ENCODE measurements at regions not wholly inside any gene's neighbourhood (a gene's known extent, or its start where the extent isn't known, plus 50 kb on each side); places are given as distances from the start of the nearest gene placed in this dataset.

DNA sequence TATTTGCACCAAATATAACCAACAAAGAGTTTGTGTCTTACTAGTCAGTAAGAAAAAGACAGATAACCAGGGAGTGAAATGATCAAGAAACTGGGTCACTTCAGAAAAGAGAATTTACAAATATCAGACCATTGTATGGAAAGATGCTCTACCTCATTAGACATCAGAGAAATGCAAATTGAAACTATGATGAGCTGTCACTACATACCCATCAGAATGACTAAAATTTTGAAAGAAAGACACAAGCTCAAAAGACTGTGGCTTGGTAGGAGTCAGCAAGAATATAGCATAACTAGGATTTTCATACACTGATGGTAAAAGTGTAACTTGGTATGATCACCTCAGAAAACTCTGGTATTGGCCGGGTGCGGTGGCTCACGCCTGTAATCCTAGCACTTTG lies 247.2 kb downstream of the BMP4 start:
- Mint-ChIP-seq H3K4me3 (ENCODE audit: low read depth) (no peak overlapping the region), H3K36me3 (ENCODE audit: low read depth) (no peaks in the 10 kb centered on the region), H3K9me3 (peaks cover 4% of the 10 kb centered on the region), H3K27ac (no peak overlapping the region), H3K4me1 (ENCODE audit: low read depth) (no peaks in the 10 kb centered on the region), H3K27me3 (ENCODE audit: low read depth) (no peaks in the 10 kb centered on the region)
- intact Hi-C loops (cut with micrococcal nuclease), result no loop called here
- no peak for DNase-seq (ENCODE audit: low spot score)

DNA sequence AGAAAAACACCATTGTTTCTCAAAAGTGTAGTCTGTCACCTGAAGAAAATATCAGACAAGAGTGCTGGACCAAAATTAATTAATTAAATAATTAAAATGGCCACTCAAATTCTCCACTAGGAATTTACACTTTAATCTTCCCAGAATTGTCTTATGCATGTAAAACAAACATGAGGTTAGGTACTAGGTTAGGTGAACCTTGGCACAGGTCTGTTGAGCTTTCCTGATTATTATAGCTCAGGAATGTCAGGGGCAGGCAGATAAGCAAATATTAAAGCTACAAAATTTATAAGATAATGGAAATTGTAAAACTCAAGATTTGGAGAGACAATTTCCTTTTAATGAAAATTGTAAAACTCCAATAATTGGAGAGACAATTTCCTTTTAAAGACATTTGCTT lies 253.2 kb downstream of the BMP4 start:
- no peak overlapping the region for H3K4me3 Mint-ChIP-seq (ENCODE audit: low read depth)
- no peaks in the 10 kb centered on the region for H3K36me3 Mint-ChIP-seq (ENCODE audit: low read depth)
- no peaks in the 10 kb centered on the region for H3K27me3 Mint-ChIP-seq (ENCODE audit: low read depth)
- H3K27ac Mint-ChIP-seq, result no peak overlapping the region
- intact Hi-C loops (cut with micrococcal nuclease), result no loop called here
- no peaks in the 10 kb centered on the region for H3K4me1 Mint-ChIP-seq (ENCODE audit: low read depth)
- no peak for DNase-seq (ENCODE audit: low spot score)
- peaks cover 4% of the 10 kb centered on the region for H3K9me3 Mint-ChIP-seq

DNA sequence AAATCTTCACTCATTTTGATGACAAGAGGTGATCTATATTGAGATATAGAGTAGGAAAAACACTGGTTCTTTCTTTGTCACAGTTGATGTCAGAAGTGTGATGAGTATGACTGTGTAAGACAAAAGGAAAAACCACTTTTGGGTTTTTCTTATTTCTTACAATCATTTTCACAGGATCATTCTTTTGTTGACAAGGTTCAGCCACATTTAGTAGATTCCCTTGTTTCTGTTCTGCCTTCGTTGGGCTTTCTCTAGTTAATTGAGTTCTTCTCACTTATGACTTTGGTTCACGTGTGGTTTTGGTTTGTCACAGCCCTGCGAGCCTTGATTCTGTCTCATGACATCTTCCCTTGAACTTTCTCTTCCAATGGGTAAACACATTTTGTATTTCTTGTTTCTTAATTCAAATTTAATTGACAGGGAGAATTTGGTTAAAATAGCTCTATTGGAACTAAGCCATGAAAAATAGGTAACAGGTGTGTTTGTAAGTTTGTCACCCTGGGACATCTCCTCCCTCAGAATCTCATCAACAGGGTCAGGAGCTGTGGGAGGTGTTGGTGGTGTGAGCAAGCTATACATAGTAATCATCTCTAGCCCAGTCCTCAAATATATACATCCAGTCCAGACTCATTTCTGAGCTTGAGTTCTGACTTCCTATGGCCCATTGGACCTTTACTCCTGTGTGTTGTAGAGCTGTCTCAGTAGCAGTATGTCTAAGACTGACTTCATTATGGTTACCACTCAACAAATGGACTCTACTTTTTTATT lies 255.3 kb downstream of the BMP4 start:
- Mint-ChIP-seq H3K9me3 (no peaks in the 10 kb centered on the region), H3K36me3 (ENCODE audit: low read depth) (no peaks in the 10 kb centered on the region), H3K4me1 (ENCODE audit: low read depth) (no peaks in the 10 kb centered on the region), H3K27ac (no peak overlapping the region), H3K4me3 (ENCODE audit: low read depth) (no peak overlapping the region), H3K27me3 (ENCODE audit: low read depth) (no peaks in the 10 kb centered on the region)
- intact Hi-C loops (cut with micrococcal nuclease), result no loop called here
- no peak for DNase-seq (ENCODE audit: low spot score)

DNA sequence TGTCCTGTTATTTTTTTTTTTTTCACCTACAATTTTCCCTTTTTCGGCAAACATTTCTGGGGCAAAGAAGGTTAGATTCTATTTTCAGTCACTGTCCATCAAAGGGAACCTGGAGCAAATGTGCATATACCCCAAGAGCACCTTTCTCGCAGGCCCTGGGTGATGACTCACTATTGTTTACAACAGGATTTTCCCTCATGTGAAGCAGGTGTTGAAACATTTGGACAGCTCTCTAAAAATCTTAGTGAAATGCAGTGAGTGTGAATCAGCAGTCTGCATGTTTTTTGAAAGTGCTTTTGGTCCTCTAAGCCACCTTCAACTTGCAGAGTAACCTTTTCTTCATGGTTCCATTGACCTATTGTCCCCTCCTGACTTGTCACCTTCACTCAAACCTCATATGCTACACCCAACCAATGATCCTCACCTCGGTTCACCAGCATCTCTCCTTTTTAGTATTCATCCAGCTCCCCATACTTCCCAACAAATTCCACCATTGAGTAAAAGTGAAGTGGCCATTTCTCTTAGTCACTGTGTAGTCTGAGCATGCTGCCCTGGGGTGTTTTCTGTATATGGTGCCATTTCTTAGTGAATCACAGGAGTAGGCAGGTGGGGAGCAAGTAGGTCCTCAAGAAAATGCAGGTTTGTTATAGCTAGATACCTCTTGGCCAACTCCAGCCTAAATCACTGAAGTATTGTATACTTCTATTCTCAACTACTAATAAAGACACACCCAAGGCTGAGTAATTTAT lies 260.2 kb downstream of the BMP4 start:
- no peaks in the 10 kb centered on the region for H3K9me3 Mint-ChIP-seq
- H3K27ac Mint-ChIP-seq, result no peak overlapping the region
- H3K4me3 Mint-ChIP-seq (ENCODE audit: low read depth), result no peak overlapping the region
- intact Hi-C loops (cut with micrococcal nuclease), result no loop called here
- no peak for DNase-seq (ENCODE audit: low spot score)
- no peaks in the 10 kb centered on the region for H3K36me3 Mint-ChIP-seq (ENCODE audit: low read depth)
- no peaks in the 10 kb centered on the region for H3K27me3 Mint-ChIP-seq (ENCODE audit: low read depth)
- H3K4me1 Mint-ChIP-seq (ENCODE audit: low read depth), result no peaks in the 10 kb centered on the region

DNA sequence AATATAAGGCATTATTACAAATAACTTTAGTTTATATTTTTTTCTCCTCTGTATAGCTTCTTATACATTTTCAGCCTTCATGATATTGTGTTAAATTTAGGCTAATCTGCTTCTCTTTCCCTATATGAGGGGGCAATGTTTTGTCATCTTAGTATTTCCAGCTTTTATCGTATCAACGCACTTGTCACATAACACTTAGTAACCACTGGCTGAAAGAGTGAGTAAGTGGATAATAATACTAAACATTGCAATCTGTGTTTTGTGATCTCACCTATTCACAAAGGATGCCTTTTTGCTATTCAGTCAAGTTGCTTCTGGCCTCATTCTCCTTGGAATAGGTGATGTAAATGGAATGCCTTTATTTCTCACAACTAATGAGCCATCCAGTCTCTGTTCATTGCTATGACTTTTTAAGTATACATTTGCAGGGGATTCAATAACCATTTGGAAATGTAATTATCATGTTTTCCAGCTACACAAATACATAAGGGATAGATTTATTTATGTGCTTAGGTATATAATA lies 260.9 kb downstream of the BMP4 start:
- H3K4me3 Mint-ChIP-seq (ENCODE audit: low read depth), result no peak overlapping the region
- intact Hi-C loops (cut with micrococcal nuclease), result no loop called here
- no peaks in the 10 kb centered on the region for H3K9me3 Mint-ChIP-seq
- H3K27me3 Mint-ChIP-seq (ENCODE audit: low read depth), result no peaks in the 10 kb centered on the region
- H3K36me3 Mint-ChIP-seq (ENCODE audit: low read depth), result no peaks in the 10 kb centered on the region
- no peak for DNase-seq (ENCODE audit: low spot score)
- H3K27ac Mint-ChIP-seq, result no peak overlapping the region
- H3K4me1 Mint-ChIP-seq (ENCODE audit: low read depth), result no peaks in the 10 kb centered on the region

DNA sequence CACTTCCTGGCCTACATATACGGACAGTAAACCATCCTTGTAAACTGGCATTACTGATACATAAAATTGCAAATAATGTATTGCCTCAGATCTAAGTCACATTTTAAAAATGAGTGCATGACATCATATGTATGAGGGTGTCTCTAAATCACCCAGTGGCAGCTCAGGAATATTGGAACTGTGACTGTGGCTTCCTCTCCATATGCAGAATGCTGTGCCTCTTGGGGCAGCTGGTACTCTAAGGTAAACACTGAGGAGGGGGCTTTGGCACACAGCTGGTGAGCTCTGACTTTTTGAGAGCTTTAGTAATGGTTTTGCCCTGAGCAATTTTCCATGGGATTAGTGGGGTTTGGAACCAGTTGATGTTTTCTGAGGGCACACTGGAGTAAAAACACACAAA lies 263.7 kb downstream of the BMP4 start:
- H3K27ac Mint-ChIP-seq, result no peak overlapping the region
- H3K27me3 Mint-ChIP-seq (ENCODE audit: low read depth), result peaks cover 2% of the 10 kb centered on the region
- no peaks in the 10 kb centered on the region for H3K9me3 Mint-ChIP-seq
- intact Hi-C loops (cut with micrococcal nuclease), result no loop called here
- no peaks in the 10 kb centered on the region for H3K4me1 Mint-ChIP-seq (ENCODE audit: low read depth)
- H3K4me3 Mint-ChIP-seq (ENCODE audit: low read depth), result no peak overlapping the region
- no peak for DNase-seq (ENCODE audit: low spot score)
- no peaks in the 10 kb centered on the region for H3K36me3 Mint-ChIP-seq (ENCODE audit: low read depth)

DNA sequence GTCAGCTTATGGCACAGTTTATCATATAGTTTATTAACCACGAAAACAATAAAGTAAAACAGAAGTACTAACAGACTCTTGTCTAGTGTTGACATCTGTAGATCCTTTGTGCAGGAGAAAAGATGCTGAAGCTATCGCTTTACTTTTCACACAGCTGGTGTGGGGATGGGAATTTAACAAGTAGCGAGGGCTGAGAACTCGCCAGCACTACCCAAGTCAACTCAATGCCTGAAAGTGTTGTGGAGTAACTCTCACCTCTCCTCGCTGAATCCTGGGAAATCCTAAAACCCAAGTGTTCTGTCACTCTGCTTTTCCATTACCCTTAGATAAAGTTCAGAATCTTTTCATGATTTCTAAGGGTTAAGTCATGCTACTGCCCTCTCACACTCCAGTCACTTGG lies 264.2 kb downstream of the BMP4 start:
- Mint-ChIP-seq H3K4me1 (ENCODE audit: low read depth) (no peaks in the 10 kb centered on the region), H3K4me3 (ENCODE audit: low read depth) (no peak overlapping the region), H3K36me3 (ENCODE audit: low read depth) (no peaks in the 10 kb centered on the region), H3K27ac (no peak overlapping the region), H3K9me3 (no peaks in the 10 kb centered on the region), H3K27me3 (ENCODE audit: low read depth) (peaks cover 2% of the 10 kb centered on the region)
- intact Hi-C loops (cut with micrococcal nuclease), result no loop called here
- no peak for DNase-seq (ENCODE audit: low spot score)

DNA sequence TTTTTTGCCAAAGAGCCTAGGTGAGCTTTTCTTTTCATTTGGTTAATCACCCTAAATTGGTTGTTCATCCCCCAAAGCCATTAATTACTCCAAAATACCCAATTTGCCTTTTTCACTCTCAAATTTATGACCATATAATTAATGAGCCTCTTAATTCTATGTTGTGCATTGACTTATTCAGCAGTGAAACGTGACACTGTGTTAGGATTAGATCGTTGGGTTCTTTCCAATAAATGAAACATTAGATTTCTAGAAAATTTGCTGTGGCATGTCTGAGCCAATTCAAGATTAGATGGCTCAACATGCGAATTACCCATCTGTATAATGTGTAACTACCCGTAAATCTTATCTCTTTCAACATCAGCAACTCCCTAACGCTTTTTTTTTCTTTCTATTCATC lies 273.4 kb downstream of the BMP4 start:
- intact Hi-C loops (cut with micrococcal nuclease), result no loop called here
- Mint-ChIP-seq H3K36me3 (ENCODE audit: low read depth) (no peaks in the 10 kb centered on the region), H3K4me3 (ENCODE audit: low read depth) (no peak overlapping the region), H3K27me3 (ENCODE audit: low read depth) (no peaks in the 10 kb centered on the region), H3K9me3 (no peaks in the 10 kb centered on the region), H3K27ac (no peak overlapping the region), H3K4me1 (ENCODE audit: low read depth) (no peaks in the 10 kb centered on the region)
- DNase-seq (ENCODE audit: low spot score), result no peak

DNA sequence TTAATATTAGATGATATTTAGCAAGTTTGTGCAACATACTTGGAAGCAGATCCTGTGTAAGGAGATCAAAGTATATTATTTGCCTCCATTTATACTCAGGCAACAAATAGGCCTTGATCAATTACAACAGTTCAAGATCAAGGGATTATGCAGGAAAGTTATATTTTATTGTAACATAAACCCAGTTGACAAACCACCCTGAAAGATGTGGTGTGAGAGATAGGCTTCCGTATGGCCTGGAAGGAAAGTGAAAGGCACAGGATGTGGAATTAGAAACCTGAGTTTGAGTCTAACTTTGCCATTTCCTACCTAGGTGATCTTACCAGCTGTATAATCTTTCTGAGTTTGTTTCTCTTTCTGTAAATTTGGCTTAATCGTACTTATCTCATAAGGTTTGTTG lies 284.1 kb downstream of the BMP4 start:
- Mint-ChIP-seq H3K27ac (no peak overlapping the region), H3K27me3 (ENCODE audit: low read depth) (no peaks in the 10 kb centered on the region), H3K9me3 (peaks cover 7% of the 10 kb centered on the region), H3K4me3 (ENCODE audit: low read depth) (no peak overlapping the region), H3K4me1 (ENCODE audit: low read depth) (no peaks in the 10 kb centered on the region), H3K36me3 (ENCODE audit: low read depth) (no peaks in the 10 kb centered on the region)
- intact Hi-C loops (cut with micrococcal nuclease), result no loop called here
- no peak for DNase-seq (ENCODE audit: low spot score)

DNA sequence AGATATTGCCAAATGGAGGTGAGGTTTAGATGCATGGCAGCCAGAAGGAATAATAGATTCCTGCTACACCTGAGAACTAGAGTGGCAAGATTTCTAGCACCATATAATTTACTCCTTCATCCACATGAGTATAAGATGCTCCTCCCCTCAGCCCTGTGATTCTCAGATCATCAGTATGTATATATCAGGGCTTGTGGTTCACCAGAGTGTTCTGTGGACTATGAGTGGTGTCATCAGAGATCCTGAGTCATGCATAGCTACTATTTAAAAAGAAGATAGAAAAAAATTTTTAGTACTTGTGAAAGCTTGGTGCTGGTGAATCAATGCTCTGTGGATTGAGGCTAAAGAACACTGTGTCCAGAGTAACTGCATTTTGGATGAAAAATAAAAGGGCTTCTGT lies 285.9 kb downstream of the BMP4 start:
- intact Hi-C loops (cut with micrococcal nuclease), result no loop called here
- DNase-seq (ENCODE audit: low spot score), result no peak
- Mint-ChIP-seq H3K4me1 (ENCODE audit: low read depth) (no peaks in the 10 kb centered on the region), H3K27ac (no peak overlapping the region), H3K27me3 (ENCODE audit: low read depth) (no peaks in the 10 kb centered on the region), H3K4me3 (ENCODE audit: low read depth) (no peak overlapping the region), H3K36me3 (ENCODE audit: low read depth) (no peaks in the 10 kb centered on the region), H3K9me3 (peaks cover 3% of the 10 kb centered on the region)

DNA sequence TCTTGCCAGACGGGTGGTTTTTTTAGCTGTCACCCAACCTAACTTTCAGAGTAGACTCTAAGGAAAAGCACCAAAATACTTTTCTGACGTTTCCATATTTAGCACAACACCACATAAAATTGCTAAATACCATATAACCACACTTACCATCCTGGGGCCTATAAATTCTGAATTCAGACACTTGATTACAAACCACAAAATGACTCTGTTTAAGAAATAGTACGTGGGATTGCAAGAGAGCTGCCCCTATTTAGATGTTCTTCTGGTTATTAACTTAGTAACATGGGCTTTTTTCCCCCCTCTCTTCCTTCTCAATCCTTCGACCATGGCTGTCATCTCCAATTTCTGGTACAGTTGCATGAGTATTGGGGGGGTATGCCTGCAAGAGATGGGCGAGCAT lies 287.7 kb downstream of the BMP4 start:
- no peaks in the 10 kb centered on the region for H3K4me1 Mint-ChIP-seq (ENCODE audit: low read depth)
- no peak overlapping the region for H3K4me3 Mint-ChIP-seq (ENCODE audit: low read depth)
- intact Hi-C loops (cut with micrococcal nuclease), result no loop called here
- no peaks in the 10 kb centered on the region for H3K27me3 Mint-ChIP-seq (ENCODE audit: low read depth)
- no peak for DNase-seq (ENCODE audit: low spot score)
- H3K9me3 Mint-ChIP-seq, result no peaks in the 10 kb centered on the region
- no peaks in the 10 kb centered on the region for H3K36me3 Mint-ChIP-seq (ENCODE audit: low read depth)
- no peak overlapping the region for H3K27ac Mint-ChIP-seq

DNA sequence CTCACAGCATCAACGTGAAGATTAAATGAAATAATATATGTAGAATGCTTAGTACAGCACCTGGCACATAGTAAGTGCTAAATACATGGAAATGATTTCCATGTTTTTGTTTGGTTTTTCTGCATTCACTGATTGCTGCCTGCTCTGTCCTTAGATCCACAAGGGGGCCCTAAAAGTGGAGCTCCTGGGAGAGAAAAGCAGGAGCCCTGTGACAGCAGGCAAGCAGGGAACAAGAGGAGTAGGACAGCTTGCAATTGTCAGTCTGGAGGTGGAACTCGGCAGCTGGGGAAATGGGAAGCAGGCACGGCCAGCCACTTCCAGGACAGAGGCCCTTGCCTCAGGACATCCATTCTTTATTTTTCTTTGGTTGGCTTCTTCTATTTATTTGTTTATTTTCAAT lies 292.9 kb downstream of the BMP4 start:
- DNase-seq (ENCODE audit: low spot score), result no peak
- Mint-ChIP-seq H3K27ac (no peak overlapping the region), H3K9me3 (no peaks in the 10 kb centered on the region), H3K27me3 (ENCODE audit: low read depth) (no peaks in the 10 kb centered on the region), H3K4me1 (ENCODE audit: low read depth) (no peaks in the 10 kb centered on the region), H3K4me3 (ENCODE audit: low read depth) (no peak overlapping the region), H3K36me3 (ENCODE audit: low read depth) (no peaks in the 10 kb centered on the region)
- intact Hi-C loops (cut with micrococcal nuclease), result no loop called here

DNA sequence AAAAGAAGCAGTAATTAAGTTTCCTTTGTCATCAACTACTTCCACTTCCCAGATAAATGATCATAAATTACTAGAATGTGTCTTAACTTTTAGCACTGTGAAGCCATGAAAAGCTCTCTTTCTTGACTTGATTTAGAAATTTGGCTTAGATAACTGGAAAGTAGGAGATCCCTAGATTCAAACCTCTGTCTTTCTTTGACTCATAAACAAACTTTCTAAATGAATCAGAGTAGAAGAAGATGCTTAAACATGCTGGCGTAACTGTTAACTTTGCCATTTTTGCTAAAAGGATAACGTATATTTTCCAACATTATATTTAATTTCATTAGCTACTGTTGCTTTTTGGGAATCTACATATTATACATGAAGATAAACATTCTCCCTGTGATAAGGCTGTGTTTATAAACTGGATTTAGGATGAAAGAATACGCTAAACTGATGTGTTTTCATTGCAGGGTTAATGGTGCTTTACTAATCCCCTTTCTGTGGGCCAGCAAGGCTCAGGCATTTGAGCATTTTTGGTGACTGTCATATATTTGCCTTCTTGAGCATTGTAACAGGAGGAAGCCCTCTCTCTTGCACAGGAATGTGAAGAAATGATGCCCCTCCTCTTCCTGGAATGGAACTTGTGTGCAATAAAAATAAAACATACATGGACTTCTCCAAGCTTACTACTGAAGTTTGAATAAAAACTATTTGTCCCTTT lies 301.4 kb downstream of the BMP4 start:
- DNase-seq (ENCODE audit: low spot score), result no peak
- no peak overlapping the region for H3K4me3 Mint-ChIP-seq (ENCODE audit: low read depth)
- H3K36me3 Mint-ChIP-seq (ENCODE audit: low read depth), result no peaks in the 10 kb centered on the region
- intact Hi-C loops (cut with micrococcal nuclease), result no loop called here
- no peak overlapping the region for H3K27ac Mint-ChIP-seq
- H3K27me3 Mint-ChIP-seq (ENCODE audit: low read depth), result no peaks in the 10 kb centered on the region
- no peaks in the 10 kb centered on the region for H3K9me3 Mint-ChIP-seq
- peaks cover 2% of the 10 kb centered on the region for H3K4me1 Mint-ChIP-seq (ENCODE audit: low read depth)

All from activated T-helper 2 cell treated with anti-CD3 and anti-CD28 coated beads, Interferon-gamma antibody, Interleukin-2, Interleukin-4, amounts not matched to agents 10 μg/mL and 5 μg/mL and 100 μg/mL, durations not matched to agents 14 hours and 24 hours and 36 hours (primary cell).